ENCODE measurements at regions not wholly inside any gene's neighbourhood (a gene's known extent, or its start where the extent isn't known, plus 50 kb on each side); places are given as distances from the start of the nearest gene placed in this dataset.

GRCh38 chr15:93865586-93865985 lies 365.8 kb upstream of the MCTP2 start:
- no peak for TF ChIP-seq POLR2AphosphoS5 (IDR thresholded peaks at IDR 0.05; ENCODE audit: low read depth, low read length)
- no peak for TF ChIP-seq TAF1 (IDR thresholded peaks at IDR 0.05; ENCODE audit: borderline replicate concordance, insufficient read depth, low read length)
- no peak for TF ChIP-seq SIN3A (IDR thresholded peaks at IDR 0.05; ENCODE audit: borderline replicate concordance, insufficient read depth, low read length)

Data from PFSK-1 (cell line).